TTC549 (cell line): ENCODE measurements at regions not wholly inside any gene's neighbourhood (a gene's known extent, or its start where the extent isn't known, plus 50 kb on each side); places are given as distances from the start of the nearest gene placed in this dataset.

Experiments
- FAIRE-seq: peaks from 2 replicates; lab custom pipeline; 2012; peaks lifted over from hg19 to GRCh38; lab: Jason Lieb, UNC

DNA sequence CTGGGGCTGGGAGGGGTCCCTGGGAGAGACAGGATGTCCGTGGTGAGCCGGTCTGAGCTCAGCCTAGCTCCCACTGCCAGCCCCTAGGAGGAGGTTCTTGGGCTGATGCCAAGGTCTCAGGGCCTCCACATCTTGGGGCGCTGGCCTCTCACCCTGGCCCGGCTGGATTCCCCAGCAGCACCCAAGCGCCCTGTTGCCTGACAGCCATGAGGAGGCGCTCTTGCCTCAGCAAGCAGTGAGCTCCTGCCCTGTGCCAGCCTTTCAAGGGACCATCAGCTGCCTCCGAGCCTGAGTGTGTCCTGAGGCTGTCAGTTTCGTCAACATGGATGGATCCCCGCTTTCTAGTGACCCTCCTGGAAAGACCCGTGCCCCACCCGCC lies 234.9 kb upstream of the CIBAR2 start:
- no peak for FAIRE-seq

GRCh38 chr16:85348065-85348840 lies 236.0 kb upstream of the CIBAR2 start:
- FAIRE-seq, result no peak

DNA sequence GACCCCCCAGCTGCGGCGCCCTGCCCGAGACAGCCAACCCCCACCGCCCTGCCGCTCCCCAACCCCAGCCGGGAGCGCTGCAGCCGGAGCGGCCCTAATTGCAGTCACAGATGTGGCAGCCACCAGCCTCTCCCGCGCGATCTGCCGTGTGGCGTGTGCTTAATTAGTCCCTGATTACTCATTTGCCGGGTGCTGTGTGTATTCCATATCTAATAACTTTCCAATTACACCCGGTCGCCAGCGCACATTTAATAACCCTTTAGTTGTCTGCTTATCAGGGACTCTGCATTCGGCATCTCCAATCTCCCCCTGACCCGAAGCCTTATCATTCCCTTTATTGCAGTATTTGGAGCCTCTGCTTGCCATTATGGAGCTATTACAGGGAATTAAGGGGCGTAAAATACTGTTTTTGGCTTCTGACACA lies 236.7 kb upstream of the CIBAR2 start:
- FAIRE-seq, result no peak

GRCh38 chr16:85349365-85350145 lies 237.3 kb upstream of the CIBAR2 start:
- FAIRE-seq, result no peak

DNA sequence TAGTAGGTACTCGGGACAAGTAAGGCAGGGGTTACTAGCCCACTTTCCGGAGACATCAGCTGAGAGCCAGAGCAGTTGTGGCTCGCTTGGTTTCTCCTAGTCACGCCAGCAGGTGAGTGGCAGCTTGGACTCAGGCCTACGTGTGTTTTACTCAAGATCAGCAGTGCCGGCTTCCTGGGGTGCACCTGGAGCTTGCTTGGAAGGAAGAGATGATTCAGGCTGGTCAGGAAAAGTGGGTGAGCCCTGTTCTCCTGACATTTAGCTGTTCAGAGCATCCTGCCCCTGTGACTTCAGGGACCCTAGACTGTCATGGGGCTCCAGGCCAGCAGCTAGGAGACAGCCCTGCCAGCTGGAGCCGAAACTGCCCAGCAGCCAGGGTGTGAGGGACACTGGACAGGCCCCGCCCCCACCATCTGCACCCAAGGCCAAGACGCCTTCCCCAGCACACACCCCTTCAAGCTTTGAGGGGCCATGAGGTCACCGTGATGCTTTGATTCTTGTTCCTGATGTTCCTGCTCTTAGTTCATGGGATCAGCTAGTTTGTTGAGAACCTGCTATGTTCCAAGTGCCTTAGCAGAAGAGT lies 238.0 kb upstream of the CIBAR2 start:
- no peak for FAIRE-seq

DNA sequence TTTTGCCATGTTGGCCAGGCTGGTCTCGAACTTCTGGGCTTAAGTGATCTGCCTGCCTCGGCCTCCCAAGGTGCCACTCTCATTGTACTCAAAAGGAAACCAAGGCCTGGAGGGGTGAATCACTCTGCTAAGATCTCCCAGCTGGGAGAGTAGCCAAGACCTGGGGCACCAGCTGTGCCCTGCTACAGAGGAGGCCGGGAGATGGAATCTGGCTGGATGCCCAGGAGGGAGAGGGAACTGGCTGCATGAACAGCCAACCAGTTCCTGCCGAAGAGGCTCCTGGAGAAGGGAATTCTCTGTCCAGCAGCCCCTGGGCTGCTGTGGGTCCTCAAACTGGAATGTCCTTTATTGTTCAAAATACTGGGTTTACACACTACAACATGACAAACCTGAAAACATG lies 238.7 kb upstream of the CIBAR2 start:
- FAIRE-seq, result no peak

- no peak for FAIRE-seq
Observed at GRCh38 chr16:85353013-85353412, 240.7 kb upstream of the CIBAR2 start.

DNA sequence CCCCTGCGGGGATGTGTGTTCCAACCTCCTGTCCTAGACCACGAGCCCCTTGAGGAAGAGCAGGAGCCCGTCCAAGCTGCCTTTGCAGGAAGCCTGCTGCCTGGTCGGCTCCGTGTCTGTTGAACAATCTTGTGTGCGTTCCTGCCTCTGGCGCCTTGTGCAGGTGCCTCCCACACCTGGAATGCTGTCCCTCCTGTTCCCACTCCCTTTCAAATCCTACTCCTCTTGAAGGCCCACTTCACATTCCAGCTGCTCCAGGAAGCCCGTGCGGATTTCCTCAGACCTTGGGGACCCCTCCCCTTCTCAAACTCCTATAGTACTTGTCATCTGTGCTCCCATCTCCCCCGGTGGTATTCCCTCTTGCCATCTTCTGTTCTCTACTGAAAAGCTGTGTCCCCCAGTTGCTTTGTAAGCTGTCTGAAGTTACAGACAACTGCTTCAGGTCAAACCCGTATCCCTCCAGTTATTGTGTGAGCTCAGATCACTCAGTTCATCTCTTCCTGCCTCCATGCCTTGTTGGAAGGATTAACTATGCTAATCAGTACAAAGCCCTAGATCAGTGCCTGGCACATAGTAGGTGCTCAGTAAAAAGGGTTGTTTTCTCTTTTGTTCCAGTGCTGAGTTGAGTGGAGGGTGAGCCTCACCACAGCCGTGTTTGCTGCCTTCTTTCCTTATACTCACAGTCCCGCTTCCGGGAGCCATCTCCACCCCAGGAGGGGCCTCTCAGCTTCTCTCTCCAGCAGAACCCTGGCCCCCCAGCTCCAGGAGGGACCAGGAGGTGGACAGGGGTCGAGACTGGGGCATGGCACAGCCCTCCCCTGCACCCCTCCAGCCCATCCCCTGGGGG lies 241.8 kb upstream of the CIBAR2 start:
- FAIRE-seq, result no peak

- FAIRE-seq, result no peak
Observed at GRCh38 chr16:85354686-85355514, 242.6 kb upstream of the CIBAR2 start.

DNA sequence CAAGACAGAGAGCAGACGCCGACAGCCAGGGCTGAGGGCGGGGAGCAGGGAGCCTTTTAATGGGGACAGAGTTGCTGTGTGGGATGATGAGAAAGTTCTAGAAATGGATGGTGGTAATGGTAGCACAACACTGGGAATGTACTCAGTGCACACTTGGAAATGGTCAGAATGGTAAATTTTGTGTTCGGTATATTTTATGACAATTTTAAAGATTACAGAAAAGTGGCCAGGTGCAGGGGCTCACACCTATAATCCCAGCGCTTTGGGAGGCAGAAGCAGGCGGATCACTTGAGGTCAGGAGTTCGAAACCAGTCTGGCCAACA lies 243.2 kb upstream of the CIBAR2 start:
- no peak for FAIRE-seq

DNA sequence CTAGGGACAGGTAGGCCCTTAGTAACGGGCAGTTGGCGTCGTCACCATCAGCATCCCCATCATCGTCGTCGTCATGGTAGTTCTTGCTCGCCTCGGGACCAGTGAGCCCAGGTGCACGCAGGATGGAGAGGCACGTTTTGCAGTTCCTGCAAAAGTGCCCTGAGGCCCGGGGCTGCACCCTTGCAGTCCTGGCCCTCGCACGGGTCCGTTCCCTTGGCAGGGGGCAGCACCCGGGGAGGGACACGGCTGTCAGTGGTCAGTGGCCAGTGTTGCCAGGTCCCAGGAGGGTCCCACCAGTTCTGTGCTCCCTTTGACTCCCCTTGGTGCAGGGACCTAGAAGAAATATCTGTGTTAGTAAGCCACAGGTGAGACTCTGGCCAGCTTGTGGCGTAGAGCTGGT lies 243.9 kb upstream of the CIBAR2 start:
- FAIRE-seq, result no peak

GRCh38 chr16:85357323-85357722 lies 245.1 kb upstream of the CIBAR2 start:
- FAIRE-seq, result no peak

DNA sequence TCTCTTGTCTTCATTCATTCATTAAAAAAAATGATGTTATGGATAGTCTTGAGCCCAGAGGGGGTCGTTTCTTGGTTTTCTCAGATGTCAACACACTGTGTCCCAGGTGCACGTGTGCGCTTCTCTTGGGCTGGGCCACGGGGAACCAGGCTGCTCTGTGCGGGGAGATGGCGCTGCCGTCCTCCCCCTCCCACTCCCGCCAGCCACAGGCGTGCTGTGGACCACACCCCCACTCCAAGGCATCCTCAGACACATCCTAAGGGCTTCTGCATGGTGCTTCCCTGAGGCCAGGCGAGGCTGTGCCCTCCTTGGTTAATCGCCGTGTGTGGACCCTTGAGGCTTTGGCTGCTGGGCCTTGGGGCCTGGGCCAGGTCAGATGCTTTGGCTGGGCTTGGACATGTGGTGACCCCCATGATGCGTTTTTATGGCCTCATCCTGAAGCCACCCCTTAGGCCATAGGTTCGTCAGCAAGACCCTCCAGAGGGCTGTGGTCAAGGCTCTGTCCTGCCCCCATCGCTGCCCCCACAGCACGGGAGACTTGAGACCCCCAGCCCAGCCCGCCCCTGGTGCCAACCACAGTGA lies 245.7 kb upstream of the CIBAR2 start:
- FAIRE-seq, result no peak

GRCh38 chr16:85358704-85359146 lies 246.5 kb upstream of the CIBAR2 start:
- FAIRE-seq, result no peak

DNA sequence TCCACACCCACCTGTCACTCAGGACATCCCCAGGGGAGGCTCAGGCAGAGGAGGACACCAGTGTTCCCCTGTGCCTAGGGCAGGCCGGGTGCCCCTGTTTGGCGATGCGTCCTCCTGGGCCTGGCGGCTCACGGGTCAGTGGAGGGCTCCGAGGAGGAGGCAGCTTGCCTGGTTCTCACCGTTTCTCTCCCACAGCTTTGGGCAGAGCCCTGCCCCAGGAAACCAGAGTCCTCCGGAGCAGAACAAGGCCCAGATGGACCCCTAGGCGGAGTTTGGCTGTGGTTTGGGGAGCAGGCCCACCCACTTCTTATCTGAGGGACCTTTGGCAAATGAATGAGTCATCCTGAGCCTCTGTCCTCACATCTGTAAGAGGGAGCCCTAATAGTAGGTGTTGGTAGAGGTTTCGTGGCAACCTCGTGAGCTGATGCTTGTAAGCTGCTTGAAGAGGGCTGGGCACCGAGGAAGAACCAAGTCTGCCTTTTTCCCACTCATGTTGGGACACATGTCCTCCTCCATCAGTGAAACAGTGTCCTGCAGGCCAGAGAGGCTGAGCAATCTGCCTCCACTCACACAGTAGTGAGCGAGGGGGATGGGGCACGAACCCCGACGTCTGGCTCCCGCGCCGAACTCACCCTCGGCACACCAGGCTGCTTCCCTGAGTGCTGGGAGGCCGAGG lies 247.0 kb upstream of the CIBAR2 start:
- FAIRE-seq, result no peak

DNA sequence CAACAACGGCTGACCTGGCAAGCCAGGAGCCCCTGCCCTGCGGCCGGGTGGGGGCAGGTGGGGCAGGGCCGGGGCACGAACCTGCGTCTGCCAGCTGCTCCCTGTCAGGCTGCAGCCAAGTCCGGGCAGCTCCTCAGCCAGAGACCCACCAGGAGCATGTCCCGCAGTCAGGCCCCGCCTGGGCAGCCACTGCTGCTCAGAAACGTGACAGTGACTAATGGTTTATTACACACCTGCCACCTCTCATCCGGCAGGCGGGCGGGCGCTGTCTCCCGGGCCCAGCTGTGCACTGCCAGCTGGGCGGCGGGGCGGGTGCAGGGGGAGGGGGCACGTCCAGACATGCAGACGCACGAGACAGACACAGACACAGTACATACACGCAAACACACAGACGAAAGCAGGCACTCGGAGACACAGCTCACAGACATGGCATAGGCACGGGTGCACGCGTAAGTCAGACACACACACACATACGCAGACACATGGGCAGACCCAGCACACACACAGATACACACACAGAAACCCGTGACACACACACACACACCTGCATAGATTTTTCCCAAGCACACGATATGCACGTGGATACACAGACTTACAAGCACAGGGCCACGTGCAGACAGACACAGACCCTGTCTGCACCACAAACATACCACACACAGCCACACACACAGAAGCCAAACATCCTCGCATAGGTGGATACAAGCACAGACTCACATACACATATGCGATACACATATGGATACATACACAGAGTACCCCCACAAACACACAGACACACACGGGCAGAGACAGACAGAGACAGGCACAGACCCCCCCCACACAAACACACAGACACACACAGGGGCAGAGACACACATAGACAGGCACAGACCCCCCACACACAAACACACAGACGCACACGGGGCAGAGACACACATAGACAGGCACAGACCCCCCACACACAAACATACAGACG lies 248.3 kb upstream of the CIBAR2 start:
- no peak for FAIRE-seq

GRCh38 chr16:85361441-85362118 lies 249.3 kb upstream of the CIBAR2 start:
- no peak for FAIRE-seq

- no peak for FAIRE-seq
Observed at GRCh38 chr16:85362443-85362842, 250.2 kb upstream of the CIBAR2 start.

GRCh38 chr16:85363427-85363826 lies 249.7 kb upstream of the GSE1 start:
- FAIRE-seq, result no peak
